Stomach (tissue), 8 donors: ENCODE measurements at regions not wholly inside any gene's neighbourhood (a gene's known extent, or its start where the extent isn't known, plus 50 kb on each side); places are given as distances from the start of the nearest gene placed in this dataset.

Experiments used
- DNase-seq, 2 donors: peaks; one replicate each; pipeline versions ENCODE4 v3.0.0 to v3.0.0-alpha.2; 2013 to 2019
- H3K27ac ChIP-seq, 5 donors: fragments of 200-600 bp in 4 of 5; sonication (generic) in 4 of 5; one replicate each; pipeline ENCODE4 v1.5.1; 2013 to 2019; ENCODE audit warnings: mild to moderate bottlenecking in 1 of 5, moderate library complexity in 1 of 5
- H3K27me3 ChIP-seq, 3 donors: fragments of 200-600 bp; sonication (generic); one replicate each; pipeline ENCODE4 v1.5.1; 2017 to 2019; ENCODE audit warnings: mixed run types in 1 of 3
- H3K36me3 ChIP-seq, 4 donors: fragments of 200-600 bp; sonication (generic); 1 replicate in 3 of 4; 2 replicates in 1 of 4; pipeline ENCODE4 v1.5.1; 2016 to 2019
- H3K4me1 ChIP-seq, 4 donors: fragments of 200-600 bp; sonication (generic); one replicate each; pipeline ENCODE4 v1.5.1; 2016 to 2019
- H3K4me3 ChIP-seq, 4 donors: fragments of 200-600 bp; sonication (generic) in 3 of 4; one replicate each; pipeline ENCODE4 v1.5.1; 2016 to 2019; ENCODE audit warnings: mild to moderate bottlenecking in 1 of 4
- H3K9me3 ChIP-seq, 4 donors: fragments of 200-600 bp; sonication (generic); one replicate each; pipeline ENCODE4 v1.5.1; 2016 to 2019
- CTCF ChIP-seq, 7 experiments: fragments of 450-650 bp in 4 of 7; fragments of 200-600 bp in 3 of 7; sonication (generic) in 3 of 7; IDR thresholded peaks; one replicate each; pipeline ENCODE4 v1.5.1; 2016 to 2019; ENCODE audit warnings: antibody characterized with exemption in 7 of 7, control low read depth in 2 of 7, mild to moderate bottlenecking in 1 of 7
- EP300 ChIP-seq: sonication (generic); formaldehyde crosslinking; IDR thresholded peaks from one replicate; pipeline ENCODE4 v1.6.1; 2017; ENCODE audit warnings: antibody characterized with exemption
- POLR2A ChIP-seq, 4 donors: fragments of 450-650 bp; IDR thresholded peaks; one replicate each; pipeline ENCODE4 v1.6.1; 2016; ENCODE audit warnings: antibody characterized with exemption in 4 of 4, control low read depth in 2 of 4, mild to moderate bottlenecking in 1 of 4, moderate library complexity in 1 of 4
- POLR2AphosphoS5 ChIP-seq, 3 donors: sonication (generic); formaldehyde crosslinking; IDR thresholded peaks; one replicate each; pipeline ENCODE4 v1.6.1; 2016; ENCODE audit warnings: antibody characterized with exemption in 3 of 3
- WGBS, 5 donors: extraction: QIAGEN DNeasy Blood & Tissue Kit in 3 of 5; methylation state at CpG; one replicate each; pipeline versions ENCODE4 v1.1.5 to v1.1.7; 2013 to 2018; 5-methylcytosine and 5-hydroxymethylcytosine counted together
- intact Hi-C: fragments of 100-400 bp; cut with DNase I; formaldehyde crosslinking; loops from one replicate; pipeline ENCODE4 v1.15.1; 2023; ENCODE audit warnings: low total_unique reads
- donor health status: healthy with polysubstance abuse.
- donor health status: Bipolar disorder and iron deficiency.
- donor health status: healthy.

GRCh38 chr3:144051211-144051610 lies 79.6 kb downstream of the DIPK2A start:
- DNase-seq = no peak
- Histone ChIP-seq H3K4me1 (peaks cover 0 to 5% (median 2%) of the 10 kb centered on the region in 4 donors), H3K36me3 (no peaks in the 10 kb centered on the region), H3K27me3 (no peaks in the 10 kb centered on the region), H3K9me3 (no peaks in the 10 kb centered on the region), H3K4me3 (no peak overlapping the region), H3K27ac (no peak overlapping the region)
- intact Hi-C loops = no loop called here
- TF ChIP-seq POLR2AphosphoS5 (IDR thresholded peaks at IDR 0.05) (no peak), CTCF (IDR thresholded peaks at IDR 0.05) (no peak), POLR2A (IDR thresholded peaks at IDR 0.05) (no peak), EP300 (no peak)

GRCh38 chr3:144052275-144052674 lies 80.7 kb downstream of the DIPK2A start:
- intact Hi-C loops = no loop called here
- no peak for TF ChIP-seq CTCF (IDR thresholded peaks at IDR 0.05)
- TF ChIP-seq POLR2AphosphoS5 (IDR thresholded peaks at IDR 0.05) = no peak
- TF ChIP-seq EP300 = no peak
- TF ChIP-seq POLR2A (IDR thresholded peaks at IDR 0.05) = no peak

GRCh38 chr3:144053121-144053520 lies 81.5 kb downstream of the DIPK2A start:
- no peaks in the 10 kb centered on the region for H3K27me3 ChIP-seq
- 67 to 89% (median 74%) methylated on average over 1 of the region's 1 CpG for WGBS, 5 donors
- no peak for TF ChIP-seq POLR2AphosphoS5 (IDR thresholded peaks at IDR 0.05)
- TF ChIP-seq POLR2A (IDR thresholded peaks at IDR 0.05) = no peak
- no peak for TF ChIP-seq EP300
- TF ChIP-seq CTCF (IDR thresholded peaks at IDR 0.05) = no peak
- H3K27ac ChIP-seq = no peak overlapping the region
- no peak for DNase-seq
- H3K36me3 ChIP-seq = no peaks in the 10 kb centered on the region
- no peaks in the 10 kb centered on the region for H3K9me3 ChIP-seq
- peaks cover 0 to 5% (median 2%) of the 10 kb centered on the region in 4 donors for H3K4me1 ChIP-seq
- intact Hi-C loops = no loop called here
- no peak overlapping the region for H3K4me3 ChIP-seq

More at GRCh38 chr3:144052275-144052674, 80.7 kb downstream of the DIPK2A start:
- H3K4me3 ChIP-seq = no peak overlapping the region
- H3K36me3 ChIP-seq = no peaks in the 10 kb centered on the region
- no peak for DNase-seq
- H3K27ac ChIP-seq = no peak overlapping the region
- H3K4me1 ChIP-seq = peaks cover 0 to 5% (median 2%) of the 10 kb centered on the region in 4 donors
- no peaks in the 10 kb centered on the region for H3K27me3 ChIP-seq
- no peaks in the 10 kb centered on the region for H3K9me3 ChIP-seq

- Histone ChIP-seq H3K4me3 (no peak overlapping the region), H3K9me3 (no peaks in the 10 kb centered on the region), H3K36me3 (no peaks in the 10 kb centered on the region), H3K27ac (no peak overlapping the region), H3K4me1 (peaks cover 0 to 5% (median 2%) of the 10 kb centered on the region in 4 donors), H3K27me3 (no peaks in the 10 kb centered on the region)
- no peak for DNase-seq
- TF ChIP-seq POLR2A (IDR thresholded peaks at IDR 0.05) (no peak), CTCF (IDR thresholded peaks at IDR 0.05) (no peak), POLR2AphosphoS5 (IDR thresholded peaks at IDR 0.05) (no peak), EP300 (no peak)
- intact Hi-C loops = no loop called here
Measured at GRCh38 chr3:144054766-144055165, 83.1 kb downstream of the DIPK2A start.
